Right atrium auricular region (tissue), 2 donors: ENCODE measurements at regions not wholly inside any gene's neighbourhood (a gene's known extent, or its start where the extent isn't known, plus 50 kb on each side); places are given as distances from the start of the nearest gene placed in this dataset.

ENCODE experiments used
- DNase-seq: peaks from one replicate; pipeline ENCODE4 v3.0.0-alpha.2; 2019; ENCODE audit warnings: low spot score
- H3K27ac ChIP-seq, 2 donors: fragments of 200-600 bp; sonication (generic); 1 replicate in 1 of 2; 2 replicates in 1 of 2; pipeline ENCODE4 v1.5.1; 2016 to 2019
- H3K27me3 ChIP-seq, 2 donors: fragments of 200-600 bp; sonication (generic); one replicate each; pipeline versions ENCODE4 v1.5.1 to v1.6.0; 2017 to 2019
- H3K36me3 ChIP-seq: fragments of 200-600 bp; sonication (generic); one replicate; pipeline ENCODE4 v1.5.1; 2016
- H3K4me1 ChIP-seq, 2 donors: fragments of 200-600 bp; sonication (generic); one replicate each; pipeline versions ENCODE4 v1.5.1 to v1.6.0; 2017 to 2019
- H3K4me3 ChIP-seq, 2 donors: fragments of 200-600 bp; sonication (generic); 1 replicate in 1 of 2; 2 replicates in 1 of 2; pipeline ENCODE4 v1.5.1; 2017 to 2019; ENCODE audit warnings: mild to moderate bottlenecking in 1 of 2, moderate library complexity in 1 of 2
- H3K9me3 ChIP-seq, 2 donors: fragments of 200-600 bp; sonication (generic); one replicate each; pipeline ENCODE4 v1.5.1; 2019
- TF ChIP-seq, protein P1 (sequence below), 2 donors: fragments of 200-600 bp; sonication (generic); IDR thresholded peaks; one replicate each; pipeline ENCODE4 v1.5.1; 2019; ENCODE audit warnings: antibody characterized with exemption in 2 of 2

DNA sequence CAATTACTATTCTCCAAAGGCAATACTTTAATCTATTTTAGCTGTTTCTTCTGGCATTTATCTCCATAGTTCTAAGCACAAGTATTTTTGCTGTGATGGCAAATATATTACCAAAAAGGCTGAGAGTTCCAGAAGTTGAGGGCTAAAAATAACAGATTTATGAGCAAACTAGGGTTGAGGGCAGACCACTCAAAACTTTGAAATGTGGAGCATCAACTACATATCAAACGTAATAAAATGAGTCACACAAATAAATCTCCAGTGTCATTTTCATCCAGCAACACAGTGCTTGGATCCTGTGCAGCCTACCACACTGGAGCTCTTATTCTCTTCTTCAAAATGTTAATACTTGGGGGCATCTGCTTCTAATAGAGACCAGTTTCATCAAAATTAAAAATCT, 163.9 kb downstream of the HS3ST1 start:
- no peak for DNase-seq
- TF ChIP-seq, protein P1, sequence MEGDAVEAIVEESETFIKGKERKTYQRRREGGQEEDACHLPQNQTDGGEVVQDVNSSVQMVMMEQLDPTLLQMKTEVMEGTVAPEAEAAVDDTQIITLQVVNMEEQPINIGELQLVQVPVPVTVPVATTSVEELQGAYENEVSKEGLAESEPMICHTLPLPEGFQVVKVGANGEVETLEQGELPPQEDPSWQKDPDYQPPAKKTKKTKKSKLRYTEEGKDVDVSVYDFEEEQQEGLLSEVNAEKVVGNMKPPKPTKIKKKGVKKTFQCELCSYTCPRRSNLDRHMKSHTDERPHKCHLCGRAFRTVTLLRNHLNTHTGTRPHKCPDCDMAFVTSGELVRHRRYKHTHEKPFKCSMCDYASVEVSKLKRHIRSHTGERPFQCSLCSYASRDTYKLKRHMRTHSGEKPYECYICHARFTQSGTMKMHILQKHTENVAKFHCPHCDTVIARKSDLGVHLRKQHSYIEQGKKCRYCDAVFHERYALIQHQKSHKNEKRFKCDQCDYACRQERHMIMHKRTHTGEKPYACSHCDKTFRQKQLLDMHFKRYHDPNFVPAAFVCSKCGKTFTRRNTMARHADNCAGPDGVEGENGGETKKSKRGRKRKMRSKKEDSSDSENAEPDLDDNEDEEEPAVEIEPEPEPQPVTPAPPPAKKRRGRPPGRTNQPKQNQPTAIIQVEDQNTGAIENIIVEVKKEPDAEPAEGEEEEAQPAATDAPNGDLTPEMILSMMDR (IDR thresholded peaks at IDR 0.05): no peak
- no peaks in the 10 kb centered on the region for H3K4me1 ChIP-seq

DNA sequence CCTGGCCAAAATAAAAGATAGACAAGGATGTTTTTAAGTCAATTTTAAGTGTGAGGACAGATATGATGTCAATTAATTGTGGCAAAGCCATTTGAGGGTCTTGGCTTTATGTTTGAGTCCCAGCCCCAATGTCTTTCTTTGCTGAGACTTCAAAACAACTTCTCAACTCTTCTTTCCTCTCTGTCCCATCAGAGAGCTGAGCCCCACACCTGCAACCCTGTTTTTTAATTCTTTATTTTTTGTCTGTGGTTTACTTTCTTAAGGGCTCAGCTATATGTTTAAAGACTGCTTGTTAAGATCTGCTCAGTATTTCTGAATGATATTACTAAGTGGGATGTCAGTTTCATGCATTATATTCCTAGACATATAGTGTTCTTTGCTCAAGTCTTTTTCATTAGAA, 164.3 kb downstream of the HS3ST1 start:
- H3K36me3 ChIP-seq: no peaks in the 10 kb centered on the region
- no peaks in the 10 kb centered on the region for H3K27me3 ChIP-seq
- no peak for DNase-seq
- H3K4me1 ChIP-seq: no peaks in the 10 kb centered on the region
- H3K9me3 ChIP-seq: peaks cover 0 to 6% of the 10 kb centered on the region in 2 donors
- TF ChIP-seq, protein P1 (IDR thresholded peaks at IDR 0.05): no peak
- H3K27ac ChIP-seq: no peak overlapping the region
- no peak overlapping the region for H3K4me3 ChIP-seq

More for the DNA sequence above, 163.9 kb downstream of the HS3ST1 start:
- no peak overlapping the region for H3K4me3 ChIP-seq
- no peaks in the 10 kb centered on the region for H3K27me3 ChIP-seq
- H3K9me3 ChIP-seq: peaks cover 0 to 6% of the 10 kb centered on the region in 2 donors
- no peak overlapping the region for H3K27ac ChIP-seq
- H3K36me3 ChIP-seq: no peaks in the 10 kb centered on the region

DNA sequence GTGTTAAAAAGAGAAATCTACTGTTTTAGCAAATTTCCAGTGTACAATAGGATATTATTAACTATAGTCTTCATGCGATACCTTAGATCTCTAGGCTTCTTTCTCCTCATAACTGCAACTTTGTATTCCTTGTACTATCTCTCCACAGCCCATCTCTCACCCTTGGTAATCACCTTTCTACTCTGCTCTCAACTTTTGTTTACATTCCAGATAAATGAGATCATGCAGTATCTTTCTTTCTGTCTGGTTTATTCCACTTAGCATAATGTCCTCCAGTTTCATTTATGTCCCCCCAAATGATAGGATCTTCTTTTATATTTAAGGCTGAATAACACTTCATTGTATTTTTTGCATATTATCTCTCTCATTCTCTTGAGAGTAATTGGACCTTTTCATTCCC, 165.5 kb downstream of the HS3ST1 start:
- no peak overlapping the region for H3K4me3 ChIP-seq
- DNase-seq: no peak
- H3K27ac ChIP-seq: no peak overlapping the region
- no peaks in the 10 kb centered on the region for H3K36me3 ChIP-seq
- peaks cover 0 to 6% of the 10 kb centered on the region in 2 donors for H3K9me3 ChIP-seq
- H3K4me1 ChIP-seq: no peaks in the 10 kb centered on the region
- TF ChIP-seq, protein P1 (IDR thresholded peaks at IDR 0.05): no peak
- no peaks in the 10 kb centered on the region for H3K27me3 ChIP-seq

DNA sequence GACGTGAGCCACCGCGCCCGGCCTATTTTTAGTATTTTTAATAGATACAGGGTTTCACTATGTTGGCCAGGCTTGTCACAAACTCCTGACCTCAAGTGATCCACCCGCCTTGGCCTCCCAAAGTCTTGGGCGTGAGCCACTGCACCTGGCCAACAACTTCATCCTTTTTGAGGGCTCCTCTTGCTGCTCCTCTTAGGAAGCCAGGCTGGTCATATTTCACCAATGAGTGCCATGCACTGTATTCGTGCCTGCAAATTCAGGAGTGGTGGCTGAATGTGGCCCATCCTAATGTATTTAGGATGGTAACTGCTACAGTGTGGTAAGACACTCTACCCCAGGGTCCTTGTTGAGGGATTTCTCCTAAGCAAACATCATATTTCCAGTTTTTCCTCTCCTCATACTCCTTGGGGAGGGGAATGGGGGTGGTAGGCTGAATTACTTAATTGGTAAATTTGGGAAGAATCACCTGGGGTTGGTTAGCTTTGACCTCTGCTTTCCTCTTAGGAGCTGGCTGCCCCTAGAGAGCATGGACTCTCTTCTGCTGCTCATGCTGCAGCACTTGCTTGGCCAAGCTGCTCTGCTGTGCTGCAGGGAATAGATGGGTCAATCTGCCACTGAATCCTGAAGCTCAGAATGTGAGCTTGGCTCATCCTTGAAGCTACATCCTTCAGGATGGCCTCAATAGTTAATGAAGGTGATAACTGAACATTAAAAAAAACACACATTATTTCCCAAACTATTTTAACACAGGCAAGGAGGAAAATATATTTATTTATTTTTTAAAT, 167.4 kb downstream of the HS3ST1 start:
- TF ChIP-seq, protein P1 (IDR thresholded peaks at IDR 0.05): no peak
- Histone ChIP-seq H3K27ac (no peak overlapping the region), H3K36me3 (no peaks in the 10 kb centered on the region), H3K9me3 (peaks cover 0 to 5% of the 10 kb centered on the region in 2 donors), H3K27me3 (no peaks in the 10 kb centered on the region), H3K4me3 (no peak overlapping the region), H3K4me1 (no peaks in the 10 kb centered on the region)
- no peak for DNase-seq

DNA sequence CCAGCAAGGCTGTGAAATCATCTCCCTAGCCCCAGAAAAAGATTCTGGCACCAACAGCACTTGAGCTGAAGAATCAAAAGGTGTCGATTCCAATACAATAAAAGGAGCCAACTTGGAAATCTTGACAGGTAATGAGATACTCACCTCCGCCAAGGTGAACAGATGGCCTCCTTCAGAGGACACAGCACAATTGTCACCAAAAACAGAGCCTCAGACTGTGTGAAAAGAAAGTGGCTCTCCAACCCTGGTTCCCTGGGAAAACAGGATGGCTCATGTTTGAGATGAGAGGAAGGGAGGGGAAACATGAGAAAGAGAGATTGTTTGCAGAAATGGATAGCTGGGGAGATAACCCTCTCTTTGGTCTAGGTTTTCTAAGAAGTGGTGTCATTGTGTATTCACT, 168.9 kb downstream of the HS3ST1 start:
- H3K27me3 ChIP-seq: no peaks in the 10 kb centered on the region
- no peak overlapping the region for H3K4me3 ChIP-seq
- no peaks in the 10 kb centered on the region for H3K36me3 ChIP-seq
- no peaks in the 10 kb centered on the region for H3K4me1 ChIP-seq
- no peak overlapping the region for H3K27ac ChIP-seq
- no peaks in the 10 kb centered on the region for H3K9me3 ChIP-seq
- no peak for DNase-seq
- TF ChIP-seq, protein P1 (IDR thresholded peaks at IDR 0.05): no peak

DNA sequence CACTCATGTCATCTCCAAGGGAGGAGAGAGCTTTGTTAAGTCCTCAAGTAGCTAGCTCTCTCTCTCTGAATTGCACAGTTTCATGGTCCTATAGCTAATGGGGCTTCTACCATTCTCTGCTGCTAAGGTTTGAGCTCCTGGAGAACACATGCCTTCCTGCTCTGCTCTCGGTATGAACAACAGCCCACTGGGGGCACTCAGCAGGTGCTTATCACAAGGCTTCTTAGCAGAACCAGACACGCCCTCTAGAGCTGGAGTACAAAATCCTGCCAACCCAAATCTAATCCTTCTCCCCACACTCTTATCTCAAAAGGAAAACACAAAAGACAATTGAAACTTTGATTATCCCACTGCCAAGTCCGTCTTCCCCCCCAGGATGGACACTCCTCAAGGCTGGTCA, 176.5 kb downstream of the HS3ST1 start:
- TF ChIP-seq, protein P1 (IDR thresholded peaks at IDR 0.05): no peak
- H3K36me3 ChIP-seq: no peaks in the 10 kb centered on the region
- no peak for DNase-seq
- H3K4me3 ChIP-seq: no peak overlapping the region
- peaks cover 0 to 3% of the 10 kb centered on the region in 2 donors for H3K9me3 ChIP-seq
- no peak overlapping the region for H3K27ac ChIP-seq
- H3K27me3 ChIP-seq: no peaks in the 10 kb centered on the region
- no peaks in the 10 kb centered on the region for H3K4me1 ChIP-seq
